WI38 (cell line): ENCODE measurements at regions not wholly inside any gene's neighbourhood (a gene's known extent, or its start where the extent isn't known, plus 50 kb on each side); places are given as distances from the start of the nearest gene placed in this dataset.
"Not testable (repeated sequence)": the region's sequence is repeated elsewhere in the genome, so short reads cannot be mapped to it uniquely, and the experiment has no call there.

Experiments used
- H3K4me3 ChIP-seq: 2 replicates; pipeline ENCODE4 v1.5.1; 2011; ENCODE audit warnings: low read depth, mild to moderate bottlenecking, control low read depth, low read length
- CTCF ChIP-seq: IDR thresholded peaks from 2 replicates; pipeline ENCODE4 v1.5.1; 2012; ENCODE audit warnings: low read depth, mild to moderate bottlenecking, control low read depth, low read length

GRCh38 chr9:126070058-126070655 lies 256.5 kb upstream of the MVB12B start:
- TF ChIP-seq CTCF, result no peak
- no peak overlapping the region for H3K4me3 ChIP-seq

- no peak for TF ChIP-seq CTCF
- no peak overlapping the region for H3K4me3 ChIP-seq
Observed at GRCh38 chr9:126071076-126071750, 255.4 kb upstream of the MVB12B start.

GRCh38 chr9:126077656-126078055 lies 249.0 kb upstream of the MVB12B start:
- not testable (repeated sequence) for H3K4me3 ChIP-seq

- no peak overlapping the region for H3K4me3 ChIP-seq
- TF ChIP-seq CTCF, result no peak
Observed at GRCh38 chr9:126080641-126081040, 246.0 kb upstream of the MVB12B start.

GRCh38 chr9:126081746-126082145 lies 244.9 kb upstream of the MVB12B start:
- no peak overlapping the region for H3K4me3 ChIP-seq
- TF ChIP-seq CTCF, result no peak

- H3K4me3 ChIP-seq, result no peak overlapping the region
- no peak for TF ChIP-seq CTCF
Observed at GRCh38 chr9:126084008-126084407, 242.6 kb upstream of the MVB12B start.

- no peak for TF ChIP-seq CTCF
Observed at GRCh38 chr9:126084696-126085095, 241.9 kb upstream of the MVB12B start.

GRCh38 chr9:126085170-126085569 lies 241.5 kb upstream of the MVB12B start:
- TF ChIP-seq CTCF, result no peak
- no peak overlapping the region for H3K4me3 ChIP-seq

More at GRCh38 chr9:126084696-126085095, 241.9 kb upstream of the MVB12B start:
- H3K4me3 ChIP-seq, result no peak overlapping the region
